Gastrocnemius medialis (tissue), 4 donors: ENCODE measurements at regions not wholly inside any gene's neighbourhood (a gene's known extent, or its start where the extent isn't known, plus 50 kb on each side); places are given as distances from the start of the nearest gene placed in this dataset.

Experiments
- ATAC-seq, 2 donors: fragments of 150-250 bp; one replicate each; pipeline ENCODE4 v1.9.1; 2016
- DNase-seq, 2 donors: peaks; one replicate each; pipeline ENCODE4 v3.0.0-alpha.2; 2019
- H3K27ac ChIP-seq, 4 donors: fragments of 200-600 bp; sonication (generic); 1 replicate in 1 of 4; 2 replicates in 3 of 4; pipeline ENCODE4 v1.5.1; 2016 to 2018; ENCODE audit warnings: mild to moderate bottlenecking in 2 of 4, moderate library complexity in 1 of 4
- H3K27me3 ChIP-seq, 3 donors: fragments of 200-600 bp; sonication (generic) in 2 of 3; 1 replicate in 1 of 3; 2 replicates in 2 of 3; pipeline versions ENCODE4 v1.5.1 to v1.6.0; 2016 to 2019; ENCODE audit warnings: mild to moderate bottlenecking in 1 of 3, moderate library complexity in 1 of 3
- H3K36me3 ChIP-seq, 2 donors: fragments of 200-600 bp; sonication (generic) in 1 of 2; one replicate each; pipeline ENCODE4 v1.5.1; 2017 to 2018
- H3K4me1 ChIP-seq, 2 donors: fragments of 200-600 bp; sonication (generic) in 1 of 2; one replicate each; pipeline ENCODE4 v1.5.1; 2016 to 2017; ENCODE audit warnings: mild to moderate bottlenecking in 2 of 2
- H3K4me3 ChIP-seq, 4 donors: fragments of 200-600 bp; sonication (generic) in 3 of 4; 1 replicate in 1 of 4; 2 replicates in 3 of 4; pipeline ENCODE4 v1.5.1; 2016 to 2019; ENCODE audit warnings: mild to moderate bottlenecking in 2 of 4
- H3K9me3 ChIP-seq, 3 donors: fragments of 200-600 bp; sonication (generic) in 2 of 3; 1 replicate in 1 of 3; 2 replicates in 2 of 3; pipeline ENCODE4 v1.5.1; 2016 to 2019
- CTCF ChIP-seq, 5 experiments: fragments of 450-650 bp in 3 of 5; fragments of 200-600 bp in 2 of 5; sonication (generic) in 2 of 5; IDR thresholded peaks in 4 of 5; conservative IDR thresholded peaks in 1 of 5; 1 replicate in 4 of 5; 2 replicates in 1 of 5; pipeline ENCODE4 v1.5.1; 2016 to 2019; ENCODE audit warnings: antibody characterized with exemption in 5 of 5, mild to moderate bottlenecking in 3 of 5, moderate library complexity in 3 of 5
- POLR2A ChIP-seq, 2 donors: fragments of 450-650 bp; IDR thresholded peaks; one replicate each; pipeline ENCODE4 v1.6.1; 2017; ENCODE audit warnings: antibody characterized with exemption in 2 of 2, mild to moderate bottlenecking in 2 of 2, moderate library complexity in 2 of 2
- in situ Hi-C, 4 donors: fragments of 200-750 bp; cut with MboI; loops; one replicate each; pipeline versions ENCODE4 v1.15.0 to v1.8.0; 2017; ENCODE audit warnings: low sequenced_read_pairs in 4 of 4
- intact Hi-C: fragments of 100-400 bp; cut with DNase I; formaldehyde crosslinking; loops from one replicate; pipeline ENCODE4 v1.15.1; 2023; ENCODE audit warnings: low total_unique reads

GRCh38 chr6:829656-830055 lies 136.7 kb upstream of the EXOC2 start:
- H3K27me3 ChIP-seq = no peaks in the 10 kb centered on the region
- no peaks in the 10 kb centered on the region for H3K36me3 ChIP-seq
- no peak overlapping the region for H3K27ac ChIP-seq
- intact Hi-C loops = no loop called here
- no peaks in the 10 kb centered on the region for H3K9me3 ChIP-seq
- in situ Hi-C loops = no loop called here
- ATAC-seq (no peak), DNase-seq (no peak)
- TF ChIP-seq CTCF (IDR thresholded peaks at IDR 0.05 in 4 of 5, conservative IDR thresholded peaks at IDR 0.05 in 1 of 5) = no peak
- TF ChIP-seq POLR2A (IDR thresholded peaks at IDR 0.05) = no peak
- H3K4me3 ChIP-seq = no peak overlapping the region
- H3K4me1 ChIP-seq = no peaks in the 10 kb centered on the region

GRCh38 chr6:827431-827830 lies 134.5 kb upstream of the EXOC2 start:
- Histone ChIP-seq H3K4me1 (no peaks in the 10 kb centered on the region), H3K9me3 (no peaks in the 10 kb centered on the region), H3K27ac (no peak overlapping the region), H3K4me3 (no peak overlapping the region), H3K36me3 (no peaks in the 10 kb centered on the region), H3K27me3 (no peaks in the 10 kb centered on the region)
- TF ChIP-seq CTCF (IDR thresholded peaks at IDR 0.05 in 4 of 5, conservative IDR thresholded peaks at IDR 0.05 in 1 of 5) = no peak
- TF ChIP-seq POLR2A (IDR thresholded peaks at IDR 0.05) = no peak
- DNase-seq = no peak
- no peak for ATAC-seq
- intact Hi-C loops = no loop called here
- in situ Hi-C loops = no loop called here

DNA sequence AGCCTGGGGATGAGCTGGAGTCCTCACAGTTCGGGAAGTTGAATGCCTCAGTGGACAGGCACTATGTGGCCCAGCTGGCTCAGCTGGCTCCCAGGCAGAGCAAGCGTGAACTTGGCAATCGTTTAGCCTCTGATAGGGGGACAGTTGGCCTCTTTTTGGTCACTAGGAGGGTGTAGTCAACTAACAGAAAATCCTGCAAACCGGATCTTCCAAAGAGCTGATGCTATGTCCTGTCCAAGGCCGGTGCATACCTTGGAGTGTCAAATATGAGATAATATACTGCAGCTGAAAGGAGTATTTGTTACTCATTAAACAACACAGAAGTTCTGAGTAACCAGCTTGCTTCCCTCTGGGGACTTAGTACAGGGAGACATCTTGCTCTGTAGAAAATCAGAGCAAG lies 126.2 kb upstream of the EXOC2 start:
- H3K27ac ChIP-seq = no peak overlapping the region
- peaks cover 0 to 10% of the 10 kb centered on the region in 2 donors for H3K4me1 ChIP-seq
- no peaks in the 10 kb centered on the region for H3K9me3 ChIP-seq
- no peak for DNase-seq
- intact Hi-C loops (no loop called here), in situ Hi-C loops (no loop called here)
- no peaks in the 10 kb centered on the region for H3K36me3 ChIP-seq
- TF ChIP-seq CTCF (IDR thresholded peaks at IDR 0.05 in 4 of 5, conservative IDR thresholded peaks at IDR 0.05 in 1 of 5) (no peak), POLR2A (IDR thresholded peaks at IDR 0.05) (no peak)
- ATAC-seq = no peak
- peaks cover 0 to 2% (median 0%) of the 10 kb centered on the region in 3 donors for H3K27me3 ChIP-seq
- H3K4me3 ChIP-seq = no peak overlapping the region

DNA sequence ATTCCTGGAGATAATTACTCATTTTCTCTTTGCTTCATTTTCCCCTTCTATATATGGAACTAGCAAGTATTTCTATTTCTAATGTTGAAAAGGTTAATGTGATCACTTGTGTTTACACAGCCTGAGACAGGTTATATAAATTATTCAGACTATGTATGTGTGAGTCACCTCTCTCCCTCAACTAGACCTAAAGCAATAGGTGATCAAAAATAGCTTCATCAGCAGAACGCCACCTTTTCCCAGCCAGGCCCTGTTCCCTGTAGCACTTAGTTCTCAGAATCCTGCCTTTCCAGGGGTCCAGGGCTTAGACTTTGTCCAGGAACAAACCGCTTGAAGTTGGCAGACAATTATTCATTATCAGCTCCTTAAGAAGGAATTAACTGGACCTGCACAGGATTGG lies 125.3 kb upstream of the EXOC2 start:
- DNase-seq = no peak
- Histone ChIP-seq H3K36me3 (no peaks in the 10 kb centered on the region), H3K27me3 (peaks cover 0 to 2% (median 0%) of the 10 kb centered on the region in 3 donors), H3K4me3 (no peak overlapping the region), H3K4me1 (peaks cover 0 to 10% of the 10 kb centered on the region in 2 donors), H3K27ac (no peak overlapping the region), H3K9me3 (no peaks in the 10 kb centered on the region)
- intact Hi-C loops = no loop called here
- no peak for ATAC-seq
- TF ChIP-seq POLR2A (IDR thresholded peaks at IDR 0.05) = no peak
- no peak for TF ChIP-seq CTCF (IDR thresholded peaks at IDR 0.05 in 4 of 5, conservative IDR thresholded peaks at IDR 0.05 in 1 of 5)
- in situ Hi-C loops = no loop called here

- Histone ChIP-seq H3K4me1 (peaks cover 0 to 10% of the 10 kb centered on the region in 2 donors), H3K36me3 (no peaks in the 10 kb centered on the region), H3K27ac (no peak overlapping the region), H3K4me3 (no peak overlapping the region), H3K27me3 (peaks cover 0 to 2% (median 0%) of the 10 kb centered on the region in 3 donors), H3K9me3 (no peaks in the 10 kb centered on the region)
- DNase-seq = no peak
- ATAC-seq = no peak
- TF ChIP-seq CTCF (IDR thresholded peaks at IDR 0.05 in 4 of 5, conservative IDR thresholded peaks at IDR 0.05 in 1 of 5) = no peak
- no peak for TF ChIP-seq POLR2A (IDR thresholded peaks at IDR 0.05)
- intact Hi-C loops = no loop called here
- in situ Hi-C loops = no loop called here
Observed at GRCh38 chr6:816510-817084, 123.7 kb upstream of the EXOC2 start.
